ENCODE measurements at regions not wholly inside any gene's neighbourhood (a gene's known extent, or its start where the extent isn't known, plus 50 kb on each side); places are given as distances from the start of the nearest gene placed in this dataset.

- no peak for TF ChIP-seq POLR2A (IDR thresholded peaks at IDR 0.05)
- TF ChIP-seq CTCF (IDR thresholded peaks at IDR 0.05 in 4 of 5, conservative IDR thresholded peaks at IDR 0.05 in 1 of 5): no peak
Observed at GRCh38 chr7:28349637-28350036, 62.7 kb upstream of the CREB5 start.
